Type B pancreatic cell (in vitro differentiated cells): ENCODE measurements at regions not wholly inside any gene's neighbourhood (a gene's known extent, or its start where the extent isn't known, plus 50 kb on each side); places are given as distances from the start of the nearest gene placed in this dataset.

Experiments
- DNase-seq: peaks from one replicate; pipeline ENCODE4 v3.0.0; 2021; ENCODE audit warnings: mixed read lengths; ENCODE audit not compliant: unreplicated experiment; ENCODE audit errors: extremely low spot score
- H3K27ac Mint-ChIP-seq: 2 replicates; pipeline ENCODE4 v1.8.0; 2021; ENCODE audit warnings: mild to moderate bottlenecking, mixed read lengths
- H3K27me3 Mint-ChIP-seq: 2 replicates; pipeline ENCODE4 v1.8.0; 2021; ENCODE audit warnings: mixed read lengths
- H3K36me3 Mint-ChIP-seq: 2 replicates; pipeline ENCODE4 v1.8.0; 2021; ENCODE audit warnings: mixed read lengths
- H3K4me1 Mint-ChIP-seq: one replicate; pipeline ENCODE4 v1.8.0; 2021; ENCODE audit warnings: mixed read lengths; ENCODE audit not compliant: unreplicated experiment
- H3K4me3 Mint-ChIP-seq: 2 replicates; pipeline ENCODE4 v1.8.0; 2021; ENCODE audit warnings: mild to moderate bottlenecking, mixed read lengths
- H3K9me3 Mint-ChIP-seq: 2 replicates; pipeline ENCODE4 v1.8.0; 2021; ENCODE audit warnings: mixed read lengths
- CTCF ChIP-seq: fragments of 200-600 bp; sonication (generic); conservative IDR thresholded peaks from 2 replicates; pipeline ENCODE4 v1.5.0; 2021; ENCODE audit warnings: antibody characterized with exemption, mild to moderate bottlenecking

GRCh38 chr7:148486937-148487336 lies 103.6 kb upstream of the C7orf33 start:
- H3K27ac Mint-ChIP-seq, result no peak overlapping the region
- H3K4me1 Mint-ChIP-seq, result peaks cover 6% of the 10 kb centered on the region
- H3K27me3 Mint-ChIP-seq, result peaks cover 15% of the 10 kb centered on the region
- no peaks in the 10 kb centered on the region for H3K36me3 Mint-ChIP-seq
- TF ChIP-seq CTCF, result no peak
- DNase-seq, result no peak
- H3K9me3 Mint-ChIP-seq, result peaks cover under 1% of the 10 kb centered on the region
- no peak overlapping the region for H3K4me3 Mint-ChIP-seq

GRCh38 chr7:148487912-148488311 lies 102.7 kb upstream of the C7orf33 start:
- no peak for TF ChIP-seq CTCF
- peaks cover 5% of the 10 kb centered on the region for H3K9me3 Mint-ChIP-seq
- no peak overlapping the region for H3K27ac Mint-ChIP-seq
- H3K36me3 Mint-ChIP-seq, result no peaks in the 10 kb centered on the region
- no peaks in the 10 kb centered on the region for H3K4me1 Mint-ChIP-seq
- H3K27me3 Mint-ChIP-seq, result peaks cover 14% of the 10 kb centered on the region
- H3K4me3 Mint-ChIP-seq, result no peak overlapping the region
- no peak for DNase-seq

GRCh38 chr7:148489678-148490077 lies 100.9 kb upstream of the C7orf33 start:
- peaks cover 14% of the 10 kb centered on the region for H3K27me3 Mint-ChIP-seq
- no peak for DNase-seq
- no peak for TF ChIP-seq CTCF
- no peak overlapping the region for H3K4me3 Mint-ChIP-seq
- peaks cover 5% of the 10 kb centered on the region for H3K9me3 Mint-ChIP-seq
- no peak overlapping the region for H3K27ac Mint-ChIP-seq
- H3K4me1 Mint-ChIP-seq, result no peaks in the 10 kb centered on the region
- H3K36me3 Mint-ChIP-seq, result no peaks in the 10 kb centered on the region

GRCh38 chr7:148492157-148492860 lies 98.3 kb upstream of the C7orf33 start:
- no peaks in the 10 kb centered on the region for H3K4me1 Mint-ChIP-seq
- peaks cover 5% of the 10 kb centered on the region for H3K9me3 Mint-ChIP-seq
- no peak overlapping the region for H3K27ac Mint-ChIP-seq
- H3K36me3 Mint-ChIP-seq, result no peaks in the 10 kb centered on the region
- no peak for TF ChIP-seq CTCF
- H3K4me3 Mint-ChIP-seq, result no peak overlapping the region
- peaks cover 22% of the 10 kb centered on the region for H3K27me3 Mint-ChIP-seq
- no peak for DNase-seq

GRCh38 chr7:148495605-148496004 lies 95.0 kb upstream of the C7orf33 start:
- peak; percentile 11 for DNase-seq
- no peaks in the 10 kb centered on the region for H3K36me3 Mint-ChIP-seq
- no peaks in the 10 kb centered on the region for H3K4me1 Mint-ChIP-seq
- peaks cover 40% of the 10 kb centered on the region for H3K27me3 Mint-ChIP-seq
- H3K9me3 Mint-ChIP-seq, result peaks cover 5% of the 10 kb centered on the region
- no peak overlapping the region for H3K27ac Mint-ChIP-seq
- H3K4me3 Mint-ChIP-seq, result no peak overlapping the region
- no peak for TF ChIP-seq CTCF

- H3K9me3 Mint-ChIP-seq, result no peaks in the 10 kb centered on the region
- peaks cover 47% of the 10 kb centered on the region for H3K27me3 Mint-ChIP-seq
- peaks cover 9% of the 10 kb centered on the region for H3K4me1 Mint-ChIP-seq
- DNase-seq, result no peak
- peak overlapping the region; percentile 77 for H3K4me3 Mint-ChIP-seq
- H3K27ac Mint-ChIP-seq, result no peak overlapping the region
- no peaks in the 10 kb centered on the region for H3K36me3 Mint-ChIP-seq
- no peak for TF ChIP-seq CTCF
Measured at GRCh38 chr7:148500978-148501377, 89.6 kb upstream of the C7orf33 start.
